AG09319 (cell line): ENCODE measurements at regions not wholly inside any gene's neighbourhood (a gene's known extent, or its start where the extent isn't known, plus 50 kb on each side); places are given as distances from the start of the nearest gene placed in this dataset.

Experiments
- DNase-seq: peaks from one replicate; pipeline ENCODE4 v3.0.0-alpha.2; 2010; ENCODE audit warnings: low read depth; ENCODE audit errors: extremely low read depth
- TF ChIP-seq, protein P1 (sequence below): IDR thresholded peaks from 2 replicates; pipeline ENCODE4 v1.5.1; 2011; ENCODE audit warnings: low read depth, mild to moderate bottlenecking, inconsistent platforms, low read length, moderate library complexity

DNA sequence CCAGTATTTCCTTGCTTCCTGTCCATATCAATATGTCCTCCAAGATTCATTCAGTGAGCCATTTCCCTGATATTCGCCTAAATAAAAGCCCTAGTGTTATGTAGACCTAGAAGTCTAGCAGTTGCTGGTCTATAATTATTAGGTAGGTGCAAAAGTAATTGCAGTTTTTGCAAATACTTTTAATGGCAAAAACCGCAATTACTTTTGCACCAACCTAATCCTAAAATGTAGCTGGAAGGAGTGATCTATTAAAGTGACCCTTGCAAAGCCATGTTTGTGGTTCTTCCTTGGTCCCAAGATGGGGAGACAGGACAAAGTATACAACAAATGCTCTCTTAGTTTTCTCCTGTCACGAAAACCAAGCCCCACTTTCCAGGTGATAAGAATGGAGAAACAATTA lies 193.0 kb downstream of the IDS start:
- DNase-seq, result no peak
- TF ChIP-seq, protein P1, sequence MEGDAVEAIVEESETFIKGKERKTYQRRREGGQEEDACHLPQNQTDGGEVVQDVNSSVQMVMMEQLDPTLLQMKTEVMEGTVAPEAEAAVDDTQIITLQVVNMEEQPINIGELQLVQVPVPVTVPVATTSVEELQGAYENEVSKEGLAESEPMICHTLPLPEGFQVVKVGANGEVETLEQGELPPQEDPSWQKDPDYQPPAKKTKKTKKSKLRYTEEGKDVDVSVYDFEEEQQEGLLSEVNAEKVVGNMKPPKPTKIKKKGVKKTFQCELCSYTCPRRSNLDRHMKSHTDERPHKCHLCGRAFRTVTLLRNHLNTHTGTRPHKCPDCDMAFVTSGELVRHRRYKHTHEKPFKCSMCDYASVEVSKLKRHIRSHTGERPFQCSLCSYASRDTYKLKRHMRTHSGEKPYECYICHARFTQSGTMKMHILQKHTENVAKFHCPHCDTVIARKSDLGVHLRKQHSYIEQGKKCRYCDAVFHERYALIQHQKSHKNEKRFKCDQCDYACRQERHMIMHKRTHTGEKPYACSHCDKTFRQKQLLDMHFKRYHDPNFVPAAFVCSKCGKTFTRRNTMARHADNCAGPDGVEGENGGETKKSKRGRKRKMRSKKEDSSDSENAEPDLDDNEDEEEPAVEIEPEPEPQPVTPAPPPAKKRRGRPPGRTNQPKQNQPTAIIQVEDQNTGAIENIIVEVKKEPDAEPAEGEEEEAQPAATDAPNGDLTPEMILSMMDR, result no peak

DNA sequence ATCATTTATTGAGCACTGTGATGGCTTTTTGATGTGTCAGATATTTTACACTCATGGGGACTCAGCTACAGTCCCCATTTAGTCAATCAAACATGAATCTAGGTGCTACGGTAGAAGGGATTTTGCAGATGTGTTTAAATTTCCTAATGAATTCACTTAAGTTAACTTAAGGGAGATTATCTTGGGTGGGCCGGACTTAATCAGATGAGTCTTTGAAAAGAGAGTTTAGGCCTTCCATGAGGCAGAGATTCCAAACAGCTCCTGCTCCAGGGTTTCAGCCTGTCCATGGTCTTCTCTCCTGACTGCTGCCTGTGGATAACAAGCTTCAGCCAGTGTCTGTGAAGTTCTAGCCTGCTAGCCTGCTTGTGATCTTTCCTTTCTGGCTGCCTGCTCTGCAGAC lies 202.4 kb downstream of the IDS start:
- TF ChIP-seq, protein P1, result no peak
- no peak for DNase-seq

DNA sequence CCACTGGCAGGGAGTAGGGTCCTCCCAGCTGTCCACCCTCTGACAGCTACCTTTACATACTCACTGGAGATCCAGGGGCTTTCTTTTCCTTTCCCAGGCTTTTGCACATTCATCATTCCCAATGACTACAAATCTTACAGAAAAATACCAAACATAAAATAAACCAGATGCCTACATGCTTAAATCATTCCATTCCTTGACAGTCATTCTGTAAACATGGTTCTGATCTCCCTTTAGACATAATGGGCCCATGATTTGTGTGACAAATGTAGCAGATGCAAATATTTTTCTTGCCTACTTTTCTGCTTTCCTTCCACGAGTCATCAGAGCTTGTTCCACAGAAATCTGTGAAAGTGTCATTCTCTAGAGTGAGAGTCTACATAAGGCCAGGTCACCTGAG lies 207.0 kb downstream of the IDS start:
- TF ChIP-seq, protein P1, result no peak

DNA sequence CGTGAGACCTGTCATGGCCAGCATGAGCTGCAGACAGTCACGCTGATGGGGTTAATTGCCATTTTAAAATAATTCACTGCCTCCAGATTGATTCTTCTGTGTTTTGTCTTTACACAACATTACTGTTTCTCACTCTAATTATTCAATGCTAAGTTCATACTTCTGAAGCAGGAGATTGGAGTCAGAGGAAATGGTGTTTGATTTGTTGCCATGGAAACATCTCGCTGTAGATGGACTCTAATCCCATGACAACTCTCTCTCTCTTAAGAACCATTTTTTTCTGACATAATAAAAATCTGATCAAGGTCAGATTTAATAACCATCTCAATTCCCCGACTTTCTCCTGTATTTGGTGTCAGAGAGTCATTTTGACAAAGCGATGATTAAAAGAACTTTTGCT lies 209.0 kb downstream of the IDS start:
- TF ChIP-seq, protein P1, result no peak
- no peak for DNase-seq

More for the DNA sequence above, 207.0 kb downstream of the IDS start:
- no peak for DNase-seq

DNA sequence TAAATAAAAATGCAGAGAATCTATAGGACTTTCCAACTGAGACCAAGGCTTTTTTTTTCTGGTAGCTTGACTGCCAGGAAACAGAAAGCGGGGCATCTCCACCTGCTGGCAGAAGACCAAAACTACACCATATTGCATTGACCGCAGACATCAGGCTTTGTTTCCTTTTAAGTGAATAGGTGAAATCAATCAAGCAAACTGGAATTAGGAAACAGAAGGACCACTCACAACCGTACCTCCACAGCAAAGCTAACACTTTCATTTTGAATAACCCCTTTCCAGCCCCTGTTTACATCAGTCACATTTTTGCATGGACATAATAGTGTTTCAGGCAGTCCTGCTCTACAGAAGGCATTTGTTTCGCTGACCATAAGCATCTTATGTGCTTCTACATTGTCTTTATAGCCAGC lies 218.2 kb downstream of the IDS start:
- DNase-seq, result no peak

DNA sequence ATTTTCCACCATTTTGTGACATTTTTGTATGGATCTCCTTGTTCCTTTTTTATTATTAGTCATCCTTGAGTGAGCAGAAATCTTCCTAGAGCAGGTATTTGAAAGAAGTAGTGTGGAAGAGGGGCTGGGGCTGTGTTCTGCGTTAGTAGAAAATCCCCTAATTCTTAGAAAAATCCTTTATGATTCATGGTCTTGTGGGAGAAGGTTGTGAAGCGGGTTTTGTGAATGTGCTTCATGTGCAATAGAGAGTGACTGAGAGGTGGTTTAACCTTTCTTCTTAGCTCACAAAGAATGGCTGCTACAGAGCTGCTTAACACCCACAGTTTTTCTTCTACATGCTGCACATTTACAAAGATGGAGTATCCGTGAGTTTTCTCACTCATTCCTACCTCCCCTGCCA lies 220.5 kb downstream of the IDS start:
- no peak for DNase-seq

More for the DNA sequence above, 218.2 kb downstream of the IDS start:
- TF ChIP-seq, protein P1, result peak; percentile 61

DNA sequence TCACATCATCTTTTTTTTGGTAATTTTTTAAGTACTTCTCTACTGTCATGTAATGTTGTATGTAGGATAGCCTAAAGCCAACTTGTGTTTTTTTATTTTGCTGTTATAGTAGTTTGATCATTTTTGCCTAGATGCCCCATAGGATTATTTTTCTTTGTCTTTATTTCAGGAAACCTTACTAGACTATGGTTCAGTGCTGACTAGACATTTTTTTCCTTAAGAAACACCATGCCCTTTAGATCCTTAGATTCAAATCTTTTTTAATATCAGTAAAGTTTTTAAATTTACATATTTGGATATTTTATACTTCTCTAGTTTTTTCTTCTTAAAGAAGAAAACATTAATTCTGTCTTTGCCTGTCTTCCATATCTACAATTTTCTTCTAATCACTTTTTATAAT lies 221.3 kb downstream of the IDS start:
- no peak for DNase-seq
- TF ChIP-seq, protein P1, result no peak

More for the DNA sequence above, 220.5 kb downstream of the IDS start:
- TF ChIP-seq, protein P1, result no peak
